ENCODE measurements at regions not wholly inside any gene's neighbourhood (a gene's known extent, or its start where the extent isn't known, plus 50 kb on each side); places are given as distances from the start of the nearest gene placed in this dataset.

GRCh38 chr2:6418291-6418690, 447.4 kb downstream of the CMPK2 start:
- TF ChIP-seq CTCF (IDR thresholded peaks at IDR 0.05; ENCODE audit: low read depth, low read length) (no peak), POLR2A (IDR thresholded peaks at IDR 0.05; ENCODE audit: extremely low read depth, insufficient read length) (no peak), MAX (IDR thresholded peaks at IDR 0.05; ENCODE audit: low read depth, low read length) (no peak), MYC (IDR thresholded peaks at IDR 0.05; ENCODE audit: low read depth, low read length) (no peak)
